HCT116 (cell line): ENCODE measurements at regions not wholly inside any gene's neighbourhood (a gene's known extent, or its start where the extent isn't known, plus 50 kb on each side); places are given as distances from the start of the nearest gene placed in this dataset.

Experiments
- ATAC-seq: fragments of 200-7000 bp; cut with Tn5 transposase; 2 replicates; pipeline ENCODE4 v1.9.1; 2020; ENCODE audit warnings: mild to moderate bottlenecking, moderate library complexity
- BruUV-seq: library from RNA; stranded (reverse); fragments of 400-500 nt; replicated peaks from 2 replicates; lab custom pipeline; 2021; lab: Mats Ljungman, UMichigan
- CTCF ChIA-PET: fragments of 300-600 bp; sonication (Branson Sonifier 250); formaldehyde crosslinking; loops from one replicate; lab custom pipeline; 2021; ENCODE audit warnings: antibody characterized with exemption; lab: Charles Lee
- POLR2A ChIA-PET: fragments of 300-600, 350-600 bp; sonication (Branson Sonifier 250); formaldehyde crosslinking; loops from one replicate; lab custom pipeline; 2021; ENCODE audit warnings: antibody characterized with exemption; lab: Charles Lee
- RAD21 ChIA-PET, 2 experiments: fragments of 300-600 bp; sonication (Branson Sonifier 250); formaldehyde crosslinking; loops; one replicate each; lab custom pipeline; 2023; ENCODE audit warnings: low total read pairs in 2 of 2; ENCODE audit not compliant: uncharacterized antibody in 2 of 2, unreplicated experiment in 2 of 2, low non-redundant PET in 1 of 2; lab: Charles Lee
- DNase-seq: peaks from one replicate; pipeline ENCODE4 v3.0.0-alpha.2; 2010; ENCODE audit warnings: low read depth, low spot score
- H2AFZ ChIP-seq: fragments of 200-600 bp; shearing (Covaris generic), sonication (generic); 2 replicates; pipeline ENCODE4 v1.6.1; 2017; ENCODE audit warnings: low read depth, mixed run types, mixed read lengths, antibody characterized with exemption, low read length; ENCODE audit not compliant: poor library complexity, severe bottlenecking
- H3K27ac ChIP-seq: 2 replicates; pipeline ENCODE4 v1.5.1; 2012; ENCODE audit warnings: low read depth, low read length
- H3K27me3 ChIP-seq: fragments of 200-600 bp; sonication (generic); 2 replicates; pipeline ENCODE4 v1.6.1; 2016; ENCODE audit warnings: mixed run types, low read length, mixed read lengths; ENCODE audit not compliant: insufficient read depth
- H3K36me3 ChIP-seq, 2 experiments: fragments of 200-500 bp in 1 of 2; fragments of 200-600 bp in 1 of 2; sonication (Bioruptor generic) in 1 of 2; sonication (generic) in 1 of 2; 2 replicates each; pipeline versions ENCODE4 v1.5.1 to v1.6.1; 2014 to 2016; ENCODE audit warnings: low read length in 2 of 2, inconsistent platforms in 1 of 2, mixed read lengths in 1 of 2, mixed run types in 1 of 2; ENCODE audit not compliant: insufficient read depth in 2 of 2, control insufficient read depth in 1 of 2
- H3K4me1 ChIP-seq, 2 experiments: fragments of 200-600 bp in 1 of 2; sonication (generic) in 1 of 2; 2 replicates each; pipeline versions ENCODE4 v1.5.1 to v1.6.1; 2012 to 2017; ENCODE audit warnings: low read length in 2 of 2, inconsistent platforms in 1 of 2, mild to moderate bottlenecking in 1 of 2, mixed read lengths in 1 of 2, mixed run types in 1 of 2, moderate library complexity in 1 of 2; ENCODE audit not compliant: insufficient read depth in 2 of 2, control insufficient read depth in 1 of 2
- H3K4me2 ChIP-seq: fragments of 200-600 bp; sonication (generic); 2 replicates; pipeline ENCODE4 v1.6.1; 2017; ENCODE audit warnings: mixed run types, low read length, mixed read lengths
- H3K4me3 ChIP-seq, 2 experiments: fragments of 200-600 bp in 1 of 2; sonication (generic) in 1 of 2; replicated peaks in 1 of 2; 2 replicates each; pipeline ENCODE4 v1.5.1; 2011 to 2016; ENCODE audit warnings: low read length in 2 of 2, control low read depth in 1 of 2, low read depth in 1 of 2, mild to moderate bottlenecking in 1 of 2, mixed read lengths in 1 of 2, mixed run types in 1 of 2
- H3K79me2 ChIP-seq: fragments of 200-600 bp; sonication (generic); 2 replicates; pipeline ENCODE4 v1.6.1; 2017; ENCODE audit warnings: mild to moderate bottlenecking, mixed run types, low read length, moderate library complexity, mixed read lengths; ENCODE audit not compliant: insufficient read depth
- H3K9ac ChIP-seq: fragments of 200-600 bp; sonication (generic); 2 replicates; pipeline ENCODE4 v1.6.1; 2016; ENCODE audit warnings: low read length, mixed read lengths
- H3K9me2 ChIP-seq: fragments of 200-600 bp; sonication (generic), shearing (Covaris generic); 2 replicates; pipeline ENCODE4 v1.6.1; 2017; ENCODE audit warnings: mixed run types, mild to moderate bottlenecking, moderate library complexity; ENCODE audit not compliant: insufficient read depth
- H3K9me3 ChIP-seq, 2 experiments: fragments of 200-500 bp in 1 of 2; fragments of 200-600 bp in 1 of 2; sonication (Bioruptor generic) in 1 of 2; sonication (generic) in 1 of 2; 2 replicates each; pipeline ENCODE4 v1.6.1; 2014 to 2017; ENCODE audit warnings: low read length in 2 of 2, mixed read lengths in 2 of 2, inconsistent platforms in 1 of 2, low read depth in 1 of 2, mild to moderate bottlenecking in 1 of 2, mixed run types in 1 of 2, moderate library complexity in 1 of 2; ENCODE audit not compliant: control insufficient read depth in 1 of 2, insufficient read depth in 1 of 2
- H4K20me1 ChIP-seq: fragments of 200-600 bp; sonication (generic), shearing (Covaris generic); 2 replicates; pipeline ENCODE4 v1.6.1; 2017; ENCODE audit warnings: mixed run types, mild to moderate bottlenecking, moderate library complexity; ENCODE audit not compliant: insufficient read depth
- CBX3 ChIP-seq: IDR thresholded peaks from 2 replicates; pipeline ENCODE4 v1.6.1; 2012; ENCODE audit warnings: low read depth
- CEBPB ChIP-seq: IDR thresholded peaks from 2 replicates; pipeline ENCODE4 v1.6.1; 2012; ENCODE audit warnings: low read depth
- CTCF ChIP-seq, 3 experiments: fragments of 200-600 bp in 1 of 3; sonication (generic) in 1 of 3; IDR thresholded peaks in 2 of 3; conservative IDR thresholded peaks in 1 of 3; 2 replicates each; pipeline ENCODE4 v1.5.1; 2012 to 2017; ENCODE audit warnings: low read depth in 2 of 3, low read length in 2 of 3, antibody characterized with exemption in 1 of 3, borderline replicate concordance in 1 of 3, control low read depth in 1 of 3, mild to moderate bottlenecking in 1 of 3, mixed read lengths in 1 of 3, mixed run types in 1 of 3, moderate library complexity in 1 of 3; ENCODE audit not compliant: insufficient read depth in 1 of 3
- ELF1 ChIP-seq: IDR thresholded peaks from 2 replicates; pipeline ENCODE4 v1.6.1; 2012; ENCODE audit warnings: low read depth, borderline replicate concordance
- EZH2phosphoT487 ChIP-seq: fragments of 200-600 bp; IDR thresholded peaks from 2 replicates; pipeline ENCODE4 v1.6.1; 2018; ENCODE audit warnings: antibody characterized with exemption, borderline replicate concordance
- JUND ChIP-seq: IDR thresholded peaks from 2 replicates; pipeline ENCODE4 v1.6.1; 2012
- POLR2A ChIP-seq: IDR thresholded peaks from 2 replicates; pipeline ENCODE4 v1.7.0; 2011; ENCODE audit warnings: borderline replicate concordance; ENCODE audit not compliant: insufficient read depth, insufficient read length; ENCODE audit errors: extremely low read depth
- POLR2AphosphoS5 ChIP-seq: IDR thresholded peaks from 2 replicates; pipeline ENCODE4 v1.6.1; 2011; ENCODE audit warnings: mild to moderate bottlenecking, low read depth, low read length, moderate library complexity
- RAD21 ChIP-seq: IDR thresholded peaks from 2 replicates; pipeline ENCODE4 v1.6.1; 2012; ENCODE audit warnings: low read depth, mild to moderate bottlenecking
- REST ChIP-seq: IDR thresholded peaks from 2 replicates; pipeline ENCODE4 v1.6.1; 2012; ENCODE audit warnings: low read depth
- SIN3A ChIP-seq: IDR thresholded peaks from 2 replicates; pipeline ENCODE4 v1.6.1; 2012; ENCODE audit warnings: low read depth
- SP1 ChIP-seq: IDR thresholded peaks from 2 replicates; pipeline ENCODE4 v1.6.1; 2012; ENCODE audit warnings: low read depth
- SRF ChIP-seq: IDR thresholded peaks from 2 replicates; pipeline ENCODE4 v1.6.1; 2012; ENCODE audit warnings: low read depth
- TCF7L2 ChIP-seq: IDR thresholded peaks from 2 replicates; pipeline ENCODE4 v1.7.0; 2011; ENCODE audit warnings: borderline replicate concordance, inconsistent platforms; ENCODE audit not compliant: insufficient read depth, insufficient read length; ENCODE audit errors: extremely low read depth
- YY1 ChIP-seq: IDR thresholded peaks from 2 replicates; pipeline ENCODE4 v1.6.1; 2011; ENCODE audit warnings: low read length, low read depth, moderate library complexity, mild to moderate bottlenecking; ENCODE audit not compliant: insufficient replicate concordance; ENCODE audit errors: extremely low read depth
- ZBTB33 ChIP-seq: IDR thresholded peaks from 2 replicates; pipeline ENCODE4 v1.6.1; 2011; ENCODE audit warnings: mild to moderate bottlenecking, low read length, moderate library complexity; ENCODE audit not compliant: insufficient replicate concordance; ENCODE audit errors: extremely low read depth
- ZFX ChIP-seq: fragments of 450-650 bp; IDR thresholded peaks from 2 replicates; pipeline ENCODE4 v1.6.1; 2017
- ZNF274 ChIP-seq: fragments of 200-500 bp; sonication (Bioruptor generic); IDR thresholded peaks from 2 replicates; pipeline ENCODE4 v1.6.1; 2014; ENCODE audit warnings: mild to moderate bottlenecking, low read depth, low read length, inconsistent platforms
- intact Hi-C: fragments of 100-400 bp; cut with micrococcal nuclease; formaldehyde crosslinking; loops from 2 replicates; pipeline ENCODE4 v1.10.0; 2022

GRCh38 chr5:19352120-19352519, 635.9 kb downstream of the CDH18 start:
- intact Hi-C loops: no loop called here
- no peak overlapping the region for H3K9ac ChIP-seq
- no peak overlapping the region for H2AFZ ChIP-seq
- ChIA-PET POLR2A (no interaction called here), CTCF (no interaction called here), RAD21 (no interaction called here)
- H3K79me2 ChIP-seq: no peaks in the 10 kb centered on the region
- H3K4me2 ChIP-seq: no peak overlapping the region
- DNase-seq: no peak
- no peaks in the 10 kb centered on the region for H3K36me3 ChIP-seq
- no peaks in the 10 kb centered on the region for H3K4me1 ChIP-seq
- H3K4me3 ChIP-seq: no peak overlapping the region
- no peaks in the 10 kb centered on the region for H4K20me1 ChIP-seq
- no peak for ATAC-seq
- no peaks in the 10 kb centered on the region for H3K27me3 ChIP-seq
- TF ChIP-seq EZH2phosphoT487 (no peak), CEBPB (no peak), YY1 (no peak), REST (no peak), ELF1 (no peak), CBX3 (no peak), TCF7L2 (no peak), ZFX (no peak), SRF (no peak), JUND (no peak), ZNF274 (no peak), SIN3A (no peak), RAD21 (no peak), ZBTB33 (no peak), POLR2AphosphoS5 (no peak), POLR2A (no peak), SP1 (no peak), CTCF (IDR thresholded peaks at IDR 0.05 in 2 of 3, conservative IDR thresholded peaks at IDR 0.05 in 1 of 3; ENCODE audit: borderline replicate concordance in 1 of 3, insufficient read depth in 1 of 3, low read depth in 2 of 3, low read length in 2 of 3) (no peak)
- no TSS peak for BruUV-seq
- H3K9me2 ChIP-seq: no peaks in the 10 kb centered on the region
- H3K9me3 ChIP-seq: peaks cover 0 to 13% of the 10 kb centered on the region in 2 experiments; a peak in 3 of 4 replicates
- H3K27ac ChIP-seq: no peak overlapping the region
